ENCODE measurements at regions not wholly inside any gene's neighbourhood (a gene's known extent, or its start where the extent isn't known, plus 50 kb on each side); places are given as distances from the start of the nearest gene placed in this dataset.

DNA sequence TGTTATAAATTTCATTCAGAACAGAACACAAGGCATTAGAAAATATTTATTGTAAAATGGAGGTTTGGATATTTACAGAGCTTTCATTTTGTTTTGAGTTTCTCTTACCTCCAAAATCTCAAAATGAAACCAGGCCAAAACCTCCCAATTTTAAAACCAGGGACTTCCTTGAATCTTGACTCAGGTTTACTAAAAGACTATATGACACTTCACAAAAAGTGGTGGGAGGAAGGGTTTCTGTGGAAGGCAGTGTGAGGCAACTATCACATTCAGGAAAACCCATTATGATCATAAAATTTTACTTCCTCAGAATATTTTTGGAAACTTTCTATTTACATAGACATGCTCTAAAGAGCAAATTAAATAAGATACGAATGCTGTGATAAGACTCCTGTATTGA lies 205.8 kb upstream of the EOMES start:
- DNase-seq (ENCODE audit: low spot score) = no peak
- in situ Hi-C loops (cut with HindIII; ENCODE audit: low sequenced_read_pairs) = no loop called here

- in situ Hi-C loops (cut with HindIII; ENCODE audit: low sequenced_read_pairs) = no loop called here
- no peak for DNase-seq (ENCODE audit: low spot score)
Measured at GRCh38 chr3:27930052-27930602, 208.0 kb upstream of the EOMES start.

GRCh38 chr3:27935492-27935891 lies 213.4 kb upstream of the EOMES start:
- in situ Hi-C loops (cut with HindIII; ENCODE audit: low sequenced_read_pairs) = no loop called here
- DNase-seq (ENCODE audit: low spot score) = no peak

- in situ Hi-C loops (cut with HindIII; ENCODE audit: low sequenced_read_pairs) = no loop called here
Measured at GRCh38 chr3:27939521-27939920, 217.4 kb upstream of the EOMES start.

GRCh38 chr3:27939940-27940339 lies 217.8 kb upstream of the EOMES start:
- DNase-seq (ENCODE audit: low spot score) = no peak
- in situ Hi-C loops (cut with HindIII; ENCODE audit: low sequenced_read_pairs) = no loop called here

More at GRCh38 chr3:27939521-27939920, 217.4 kb upstream of the EOMES start:
- no peak for DNase-seq (ENCODE audit: low spot score)

DNA sequence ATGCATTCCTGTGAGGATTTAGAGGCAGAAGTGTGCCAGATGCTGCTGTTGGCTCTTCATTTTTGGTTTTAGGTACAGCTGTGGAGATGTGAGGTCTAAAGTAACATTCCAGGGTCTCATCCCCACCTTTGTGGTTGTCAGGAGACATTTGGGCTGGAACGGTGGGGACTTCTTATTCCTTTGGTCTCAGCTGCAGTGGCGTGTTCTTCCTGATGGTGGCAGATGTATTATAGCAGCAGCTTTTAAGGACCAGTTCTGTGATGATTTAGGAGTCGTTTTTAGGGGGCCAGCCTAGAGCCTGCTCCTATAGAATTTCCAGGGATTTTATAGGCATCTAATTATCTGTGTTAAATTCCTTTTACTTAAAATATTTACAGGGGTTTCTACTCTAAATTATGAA lies 221.0 kb upstream of the EOMES start:
- DNase-seq (ENCODE audit: low spot score) = no peak
- in situ Hi-C loops (cut with HindIII; ENCODE audit: low sequenced_read_pairs) = no loop called here

- in situ Hi-C loops (cut with HindIII; ENCODE audit: low sequenced_read_pairs) = no loop called here
- no peak for DNase-seq (ENCODE audit: low spot score)
Measured at GRCh38 chr3:27945229-27945628, 223.1 kb upstream of the EOMES start.

DNA sequence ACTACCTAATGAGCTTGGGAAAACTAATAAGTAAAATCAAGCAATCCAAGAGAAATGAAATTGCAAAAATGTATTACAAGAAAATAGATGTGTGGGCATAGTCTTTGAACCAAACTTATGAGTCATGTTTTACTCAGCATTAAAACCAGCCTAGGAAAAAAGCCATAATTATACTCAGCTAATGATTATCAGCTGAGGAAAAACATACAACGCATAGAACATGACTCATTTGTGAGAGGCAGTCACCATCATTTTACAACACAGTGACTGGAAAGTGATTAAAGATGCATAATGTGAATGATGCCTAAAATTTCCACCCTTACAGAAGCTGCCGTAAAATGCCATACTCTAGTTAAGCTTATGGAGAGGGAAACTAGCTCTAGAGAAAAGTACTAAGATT lies 238.0 kb upstream of the EOMES start:
- in situ Hi-C loops (cut with HindIII; ENCODE audit: low sequenced_read_pairs) = no loop called here
- DNase-seq (ENCODE audit: low spot score) = no peak

- DNase-seq (ENCODE audit: low spot score) = no peak
- in situ Hi-C loops (cut with HindIII; ENCODE audit: low sequenced_read_pairs) = no loop called here
Measured at GRCh38 chr3:27963519-27963918, 241.4 kb upstream of the EOMES start.

GRCh38 chr3:27971600-27971999 lies 249.5 kb upstream of the EOMES start:
- in situ Hi-C loops (cut with HindIII; ENCODE audit: low sequenced_read_pairs) = no loop called here
- no peak for DNase-seq (ENCODE audit: low spot score)

DNA sequence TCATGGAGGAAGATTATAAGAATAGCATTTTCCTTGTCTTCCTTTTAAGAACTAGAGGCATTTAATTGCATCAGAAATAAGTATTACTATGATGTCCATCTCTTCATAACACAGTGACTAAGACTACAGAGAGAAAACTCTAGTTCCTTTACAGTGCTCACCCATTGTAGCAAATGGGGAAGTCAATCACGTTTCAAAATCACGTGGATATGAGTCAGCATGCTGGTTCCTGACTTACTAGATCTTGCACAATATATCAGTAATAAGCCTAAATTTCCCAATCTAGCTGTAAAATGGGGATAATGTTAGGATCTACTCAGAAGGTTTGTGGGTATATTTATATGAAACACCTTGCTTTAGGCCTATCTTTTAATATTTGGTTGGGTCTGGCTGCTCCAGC lies 254.8 kb upstream of the EOMES start:
- DNase-seq (ENCODE audit: low spot score) = no peak
- in situ Hi-C loops (cut with HindIII; ENCODE audit: low sequenced_read_pairs) = no loop called here

- in situ Hi-C loops (cut with HindIII; ENCODE audit: low sequenced_read_pairs) = no loop called here
- DNase-seq (ENCODE audit: low spot score) = no peak
Measured at GRCh38 chr3:27978440-27978839, 256.3 kb upstream of the EOMES start.

DNA sequence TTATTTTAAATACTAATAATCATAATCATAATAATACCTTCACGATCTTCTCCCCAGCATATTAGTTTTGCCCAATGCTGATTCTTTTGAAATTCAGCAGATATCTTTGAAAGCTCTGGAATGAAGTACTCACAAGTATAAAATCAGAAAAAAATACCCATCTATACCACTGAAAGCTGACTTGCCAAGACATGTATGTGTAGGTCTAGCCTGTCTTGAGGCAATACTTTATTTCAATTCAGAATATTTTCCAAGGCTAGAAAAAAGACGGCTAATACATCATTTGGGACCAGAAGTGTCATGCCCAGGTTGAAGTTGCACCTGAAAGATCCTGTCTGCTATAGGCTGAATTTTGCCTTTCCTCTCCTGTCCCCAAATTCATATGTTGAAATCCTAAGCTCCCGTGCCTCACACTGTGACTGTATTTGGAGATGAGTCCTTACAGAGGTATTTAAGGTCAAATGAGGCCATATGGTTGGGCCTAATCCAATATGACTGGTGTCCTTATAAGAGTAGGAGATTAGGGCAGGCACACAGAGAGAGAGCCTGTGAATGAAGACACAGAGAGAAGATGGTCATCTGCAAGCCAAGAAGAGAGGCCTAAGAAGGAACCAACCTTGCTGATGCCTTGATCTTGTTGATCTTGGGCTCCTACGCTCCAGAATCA lies 255.9 kb upstream of the CMC1 start:
- in situ Hi-C loops (cut with HindIII; ENCODE audit: low sequenced_read_pairs) = no loop called here
- DNase-seq (ENCODE audit: low spot score) = no peak

DNA sequence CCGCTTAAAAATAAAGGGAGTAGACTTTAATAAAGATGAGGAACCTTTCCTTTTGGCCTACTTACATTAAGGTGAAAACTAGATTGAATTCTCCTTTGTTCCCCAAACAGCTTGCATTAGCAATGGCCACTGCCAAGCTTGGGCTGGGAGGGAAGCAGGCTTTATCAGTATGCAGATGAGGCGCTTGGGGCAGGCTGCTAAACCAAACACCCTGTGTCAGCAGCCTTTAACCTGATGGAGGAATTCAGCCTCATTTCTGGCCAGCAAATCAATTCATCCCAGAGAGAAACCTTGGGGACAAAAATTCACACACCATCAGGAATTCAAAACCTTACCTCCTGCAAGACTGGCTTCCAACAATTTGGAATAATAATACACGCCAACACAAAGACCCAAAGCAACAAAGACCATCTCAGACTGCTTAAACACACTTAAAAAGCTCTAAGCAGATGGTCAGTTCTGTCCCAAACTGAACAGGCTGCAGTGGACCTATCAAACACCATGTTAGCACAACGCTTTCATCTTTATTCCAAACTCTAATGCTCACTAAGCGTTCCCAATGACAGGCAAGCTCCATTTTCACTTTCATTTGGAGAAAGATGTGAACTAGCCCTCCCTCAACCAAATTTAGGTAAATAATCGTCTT lies 255.1 kb upstream of the CMC1 start:
- no peak for DNase-seq (ENCODE audit: low spot score)
- in situ Hi-C loops (cut with HindIII; ENCODE audit: low sequenced_read_pairs) = no loop called here

GRCh38 chr3:27990324-27990723 lies 251.1 kb upstream of the CMC1 start:
- in situ Hi-C loops (cut with HindIII; ENCODE audit: low sequenced_read_pairs) = no loop called here
- DNase-seq (ENCODE audit: low spot score) = no peak

- DNase-seq (ENCODE audit: low spot score) = no peak
- in situ Hi-C loops (cut with HindIII; ENCODE audit: low sequenced_read_pairs) = no loop called here
Measured at GRCh38 chr3:27990837-27991236, 250.6 kb upstream of the CMC1 start.

GRCh38 chr3:27993051-27993450 lies 248.4 kb upstream of the CMC1 start:
- no peak for DNase-seq (ENCODE audit: low spot score)
- in situ Hi-C loops (cut with HindIII; ENCODE audit: low sequenced_read_pairs) = no loop called here

DNA sequence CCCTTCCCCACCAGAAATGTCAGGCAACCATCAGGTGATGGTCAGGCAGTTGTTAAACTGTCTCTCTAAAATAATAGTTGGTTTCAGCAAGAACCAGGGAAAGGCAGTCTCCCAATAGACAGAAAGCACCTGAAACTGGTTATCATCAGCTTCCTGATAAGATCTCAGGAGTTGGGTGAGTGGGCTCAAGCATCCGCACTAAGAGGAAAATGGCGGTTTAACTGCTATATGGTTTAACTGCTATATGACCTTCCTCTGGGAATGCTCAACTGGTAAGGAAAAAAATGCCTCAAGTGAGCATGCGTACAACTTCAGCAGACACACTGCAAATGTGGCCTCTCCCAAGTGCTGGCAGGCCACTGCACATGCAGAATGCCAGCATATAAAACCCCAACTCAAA lies 240.8 kb upstream of the CMC1 start:
- no peak for DNase-seq (ENCODE audit: low spot score)
- in situ Hi-C loops (cut with HindIII; ENCODE audit: low sequenced_read_pairs) = no loop called here

- in situ Hi-C loops (cut with HindIII; ENCODE audit: low sequenced_read_pairs) = no loop called here
- DNase-seq (ENCODE audit: low spot score) = no peak
Measured at GRCh38 chr3:28008235-28008634, 233.2 kb upstream of the CMC1 start.

DNA sequence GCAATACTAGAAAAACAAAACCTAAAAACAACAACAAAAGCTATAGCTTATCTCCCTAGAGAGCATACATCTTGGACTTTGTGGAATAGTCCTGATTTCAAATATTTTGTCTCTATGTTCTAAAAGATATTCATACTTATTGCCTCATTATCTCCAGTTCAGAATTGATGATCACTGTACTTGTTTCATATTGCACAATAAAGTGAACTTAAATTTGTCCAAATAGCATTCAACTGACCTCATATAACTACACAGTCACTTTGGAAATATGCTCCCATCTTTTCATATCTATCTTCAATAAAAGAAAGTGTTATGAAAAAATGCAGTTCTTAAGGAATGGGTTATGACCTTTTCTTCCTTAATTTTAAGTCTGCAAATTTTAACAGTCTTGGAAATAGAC lies 228.6 kb upstream of the CMC1 start:
- no peak for DNase-seq (ENCODE audit: low spot score)
- in situ Hi-C loops (cut with HindIII; ENCODE audit: low sequenced_read_pairs) = no loop called here

DNA sequence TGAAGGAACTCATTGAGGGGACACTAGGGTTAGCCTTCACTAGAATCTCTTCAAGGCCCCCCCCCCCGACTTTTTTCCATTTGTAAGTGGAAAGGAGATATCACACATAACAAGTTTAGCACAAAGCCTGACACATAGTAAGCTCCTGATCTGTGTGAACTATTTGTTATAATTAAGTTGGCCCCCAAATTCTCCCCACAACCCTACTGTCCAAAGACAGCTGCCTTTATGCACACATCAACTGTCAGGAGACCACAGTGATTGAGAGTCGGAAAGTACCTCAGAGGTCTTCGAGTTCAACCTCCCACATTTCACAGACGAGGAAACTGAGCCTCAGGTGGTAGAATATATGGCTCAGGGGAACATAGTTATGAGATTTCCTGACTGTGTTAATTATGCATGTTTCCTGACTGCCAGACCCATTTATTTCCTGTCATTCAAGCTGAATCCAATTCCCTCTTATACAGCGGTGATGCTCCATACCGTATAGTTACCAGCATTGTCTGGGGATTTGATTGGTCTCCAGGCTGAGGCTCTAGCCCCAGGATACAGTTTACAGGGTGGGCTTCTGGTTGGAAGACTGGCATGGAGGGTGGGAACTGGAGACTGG lies 227.4 kb upstream of the CMC1 start:
- in situ Hi-C loops (cut with HindIII; ENCODE audit: low sequenced_read_pairs) = no loop called here

More for the DNA sequence above, 227.4 kb upstream of the CMC1 start:
- DNase-seq (ENCODE audit: low spot score) = no peak
